Adrenal gland (tissue), 5 donors: ENCODE measurements at regions not wholly inside any gene's neighbourhood (a gene's known extent, or its start where the extent isn't known, plus 50 kb on each side); places are given as distances from the start of the nearest gene placed in this dataset.

Source experiments
- CTCF ChIP-seq, 6 experiments: fragments of 450-650 bp in 4 of 6; fragments of 200-600 bp in 2 of 6; sonication (generic) in 1 of 6; IDR thresholded peaks; 1 replicate in 5 of 6; 2 replicates in 1 of 6; pipeline versions ENCODE4 v1.5.1 to v1.8.0; 2016 to 2021; ENCODE audit warnings: antibody characterized with exemption in 6 of 6, mild to moderate bottlenecking in 2 of 6, moderate library complexity in 1 of 6
- POLR2A ChIP-seq, 2 donors: fragments of 450-650 bp; IDR thresholded peaks; one replicate each; pipeline ENCODE4 v1.6.1; 2017; ENCODE audit warnings: antibody characterized with exemption in 2 of 2, mild to moderate bottlenecking in 2 of 2, moderate library complexity in 1 of 2
- donor health status: DM: no; HTN: no; CAD: no.

- TF ChIP-seq CTCF (IDR thresholded peaks at IDR 0.05) = no peak
- TF ChIP-seq POLR2A (IDR thresholded peaks at IDR 0.05) = no peak
Measured at GRCh38 chr21:14841511-14842472, 223.0 kb downstream of the NRIP1 start.
